ENCODE measurements at regions not wholly inside any gene's neighbourhood (a gene's known extent, or its start where the extent isn't known, plus 50 kb on each side); places are given as distances from the start of the nearest gene placed in this dataset.

- Mint-ChIP-seq H3K36me3 (ENCODE audit: low read depth) (peaks cover 6% of the 10 kb centered on the region; the same call in 2 of the 3 replicates), H3K4me1 (no peaks in the 10 kb centered on the region), H3K4me3 (no peak overlapping the region), H3K27me3 (ENCODE audit: insufficient read depth, low read depth, poor library complexity) (no peaks in the 10 kb centered on the region), H3K9me3 (peaks cover 5% of the 10 kb centered on the region; the same call in 2 of the 3 replicates), H3K27ac (no peak overlapping the region)
- H3K27me3 ChIP-seq (ENCODE audit: insufficient read depth): no peaks in the 10 kb centered on the region
- no peaks in the 10 kb centered on the region for H3F3A ChIP-seq (replicated peaks; ENCODE audit: low read depth)
- no peak overlapping the region for H2AFZ ChIP-seq
- H3K4me3 ChIP-seq: no peak overlapping the region
- DNase-seq (ENCODE audit: low spot score) (no peak), ATAC-seq (no peak)
- no peak overlapping the region for H3K4me2 ChIP-seq
- TF ChIP-seq POLR2AphosphoS5 (IDR thresholded peaks at IDR 0.05; ENCODE audit: low read depth) (no peak), NANOG (IDR thresholded peaks at IDR 0.05; ENCODE audit: borderline replicate concordance) (no peak)
- no peaks in the 10 kb centered on the region for H4K20me1 ChIP-seq (replicated peaks; ENCODE audit: insufficient read depth)
- 0 out of 2 replicates have a peak, but pooled peaks cover 4% of the 10 kb centered on the region for H3K9me2 ChIP-seq (ENCODE audit: insufficient read depth)
- no peaks in the 10 kb centered on the region for H3K79me2 ChIP-seq (replicated peaks; ENCODE audit: insufficient read depth)
- H3K4me1 ChIP-seq (ENCODE audit: insufficient read depth): no peaks in the 10 kb centered on the region
- H3K36me3 ChIP-seq (ENCODE audit: insufficient read depth): no peaks in the 10 kb centered on the region
- H3K27ac ChIP-seq (ENCODE audit: low read depth): no peak overlapping the region
Observed at GRCh38 chr3:83035704-83036010, 1274.2 kb upstream of the GBE1 start.

GRCh38 chr3:83034806-83035703 is 1273.6 kb upstream of the GBE1 start:
- Mint-ChIP-seq H3K27me3 (ENCODE audit: insufficient read depth, low read depth, poor library complexity) (no peaks in the 10 kb centered on the region), H3K36me3 (ENCODE audit: low read depth) (peaks cover 6% of the 10 kb centered on the region; the same call in 2 of the 3 replicates), H3K4me3 (no peak overlapping the region), H3K27ac (no peak overlapping the region), H3K4me1 (no peaks in the 10 kb centered on the region), H3K9me3 (peaks cover 5% of the 10 kb centered on the region; the same call in 2 of the 3 replicates)
- Histone ChIP-seq H3K27ac (ENCODE audit: low read depth) (no peak overlapping the region), H3K4me1 (ENCODE audit: insufficient read depth) (no peaks in the 10 kb centered on the region), H3K4me3 (no peak overlapping the region), H3K36me3 (ENCODE audit: insufficient read depth) (no peaks in the 10 kb centered on the region), H3K79me2 (replicated peaks; ENCODE audit: insufficient read depth) (no peaks in the 10 kb centered on the region), H3F3A (replicated peaks; ENCODE audit: low read depth) (no peaks in the 10 kb centered on the region), H3K27me3 (ENCODE audit: insufficient read depth) (no peaks in the 10 kb centered on the region), H2AFZ (peak overlapping the region; percentile 69), H3K4me2 (no peak overlapping the region), H4K20me1 (replicated peaks; ENCODE audit: insufficient read depth) (no peaks in the 10 kb centered on the region), H3K9me2 (ENCODE audit: insufficient read depth) (0 out of 2 replicates have a peak, but pooled peaks cover 4% of the 10 kb centered on the region)
- TF ChIP-seq STAT1 (IDR thresholded peaks at IDR 0.05; ENCODE audit: unreplicated experiment) (no peak), ZNF331 (CRISPR knock-in tag; IDR thresholded peaks at IDR 0.05; ENCODE audit: low read depth) (no peak), JUNB (IDR thresholded peaks at IDR 0.05; ENCODE audit: unreplicated experiment) (no peak), EZH2phosphoT487 (IDR thresholded peaks at IDR 0.05; ENCODE audit: unreplicated experiment) (no peak), EZH2 (IDR thresholded peaks at IDR 0.05; ENCODE audit: low read depth, unreplicated experiment) (no peak)
- DNase-seq (ENCODE audit: low spot score) (no peak), ATAC-seq (no peak)

GRCh38 chr3:83033133-83033532 is 1271.7 kb upstream of the GBE1 start:
- Mint-ChIP-seq H3K27me3 (ENCODE audit: insufficient read depth, low read depth, poor library complexity) (no peaks in the 10 kb centered on the region), H3K4me3 (no peak overlapping the region), H3K4me1 (no peaks in the 10 kb centered on the region), H3K27ac (no peak overlapping the region), H3K36me3 (ENCODE audit: low read depth) (no peaks in the 10 kb centered on the region), H3K9me3 (no peaks in the 10 kb centered on the region)
- H3K27ac ChIP-seq (ENCODE audit: low read depth): no peak overlapping the region
- no peaks in the 10 kb centered on the region for H3F3A ChIP-seq (replicated peaks; ENCODE audit: low read depth)
- no peaks in the 10 kb centered on the region for H3K36me3 ChIP-seq (ENCODE audit: insufficient read depth)
- no peaks in the 10 kb centered on the region for H3K4me1 ChIP-seq (ENCODE audit: insufficient read depth)
- ATAC-seq (no peak), DNase-seq (ENCODE audit: low spot score) (no peak)
- H3K4me2 ChIP-seq: no peak overlapping the region
- 0 out of 2 replicates have a peak, but pooled peaks cover 4% of the 10 kb centered on the region for H3K9me2 ChIP-seq (ENCODE audit: insufficient read depth)
- H4K20me1 ChIP-seq (replicated peaks; ENCODE audit: insufficient read depth): no peaks in the 10 kb centered on the region
- H3K79me2 ChIP-seq (replicated peaks; ENCODE audit: insufficient read depth): no peaks in the 10 kb centered on the region
- H3K27me3 ChIP-seq (ENCODE audit: insufficient read depth): no peaks in the 10 kb centered on the region
- no peak overlapping the region for H3K4me3 ChIP-seq
- no peak overlapping the region for H2AFZ ChIP-seq
- TF ChIP-seq JUNB (IDR thresholded peaks at IDR 0.05; ENCODE audit: unreplicated experiment): no peak
- no peak for TF ChIP-seq STAT1 (IDR thresholded peaks at IDR 0.05; ENCODE audit: unreplicated experiment)
- no peak for TF ChIP-seq CREB1 (CRISPR knock-in tag; IDR thresholded peaks at IDR 0.05; ENCODE audit: low read depth)
- no peak for TF ChIP-seq ZNF114 (CRISPR knock-in tag; IDR thresholded peaks at IDR 0.05)
- TF ChIP-seq EZH2phosphoT487 (IDR thresholded peaks at IDR 0.05; ENCODE audit: unreplicated experiment): no peak
- no peak for TF ChIP-seq POLR2AphosphoS5 (IDR thresholded peaks at IDR 0.05; ENCODE audit: low read depth)
- no peak for TF ChIP-seq ETS1 (IDR thresholded peaks at IDR 0.05)
